ENCODE measurements at regions not wholly inside any gene's neighbourhood (a gene's known extent, or its start where the extent isn't known, plus 50 kb on each side); places are given as distances from the start of the nearest gene placed in this dataset.
"Not testable (repeated sequence)": the region's sequence is repeated elsewhere in the genome, so short reads cannot be mapped to it uniquely, and the experiment has no call there.

- not testable (repeated sequence) for TF ChIP-seq CTCF, EP300, POLR2A (IDR thresholded peaks at IDR 0.05)
Measured at GRCh38 chr2:55783751-55784150, 90.1 kb upstream of the PNPT1 start.
